Mesendoderm (in vitro differentiated cells): ENCODE measurements at regions not wholly inside any gene's neighbourhood (a gene's known extent, or its start where the extent isn't known, plus 50 kb on each side); places are given as distances from the start of the nearest gene placed in this dataset.

Source experiments
- DNase-seq: peaks from one replicate; pipeline ENCODE4 v3.0.0; 2013
- H2AK5ac ChIP-seq: 2 replicates; pipeline ENCODE4 v1.6.1; 2013; ENCODE audit warnings: low read length, inconsistent platforms
- H2BK120ac ChIP-seq: 2 replicates; pipeline ENCODE4 v1.6.1; 2013; ENCODE audit warnings: low read depth, mild to moderate bottlenecking, low read length, moderate library complexity, mixed read lengths
- H2BK15ac ChIP-seq: replicated peaks from 2 replicates; pipeline ENCODE4 v1.6.1; 2013; ENCODE audit warnings: low read depth, mild to moderate bottlenecking, moderate library complexity
- H2BK5ac ChIP-seq: 2 replicates; pipeline ENCODE4 v1.6.1; 2013; ENCODE audit warnings: low read length, inconsistent platforms
- H3K18ac ChIP-seq: 2 replicates; pipeline ENCODE4 v1.6.1; 2013; ENCODE audit warnings: mild to moderate bottlenecking, low read length, mixed read lengths
- H3K23ac ChIP-seq: one replicate; pipeline ENCODE4 v1.6.1; 2013; ENCODE audit warnings: low read length
- H3K27ac ChIP-seq: 2 replicates; pipeline ENCODE4 v1.5.1; 2013; ENCODE audit warnings: low read depth, mild to moderate bottlenecking, inconsistent platforms, low read length, moderate library complexity
- H3K27me3 ChIP-seq: 2 replicates; pipeline ENCODE4 v1.6.1; 2013; ENCODE audit warnings: low read length, control low read depth, mild to moderate bottlenecking, inconsistent platforms; ENCODE audit not compliant: insufficient read depth, poor library complexity
- H3K36me3 ChIP-seq: 2 replicates; pipeline ENCODE4 v1.6.1; 2013; ENCODE audit warnings: low read length, inconsistent platforms; ENCODE audit not compliant: control insufficient read depth, insufficient read depth
- H3K4ac ChIP-seq: one replicate; pipeline ENCODE4 v1.6.1; 2013; ENCODE audit warnings: low read depth, mild to moderate bottlenecking, low read length, moderate library complexity
- H3K4me1 ChIP-seq: 2 replicates; pipeline ENCODE4 v1.6.1; 2013; ENCODE audit warnings: low read depth, low read length, inconsistent platforms; ENCODE audit not compliant: control insufficient read depth
- H3K4me2 ChIP-seq: 2 replicates; pipeline ENCODE4 v1.6.1; 2013; ENCODE audit warnings: low read length
- H3K4me3 ChIP-seq: 2 replicates; pipeline ENCODE4 v1.5.1; 2013; ENCODE audit warnings: mild to moderate bottlenecking, low read length
- H3K56ac ChIP-seq: one replicate; pipeline ENCODE4 v1.6.1; 2013; ENCODE audit warnings: low read length
- H3K79me1 ChIP-seq: 2 replicates; pipeline ENCODE4 v1.6.1; 2013; ENCODE audit warnings: low read length, inconsistent platforms
- H3K79me2 ChIP-seq: 2 replicates; pipeline ENCODE4 v1.6.1; 2013; ENCODE audit warnings: mild to moderate bottlenecking, low read length; ENCODE audit not compliant: control insufficient read depth, insufficient read depth
- H3K9ac ChIP-seq: 2 replicates; pipeline ENCODE4 v1.6.1; 2013; ENCODE audit warnings: low read length, inconsistent platforms
- H4K5ac ChIP-seq: one replicate; pipeline ENCODE4 v1.6.1; 2013; ENCODE audit warnings: low read length
- H4K8ac ChIP-seq: one replicate; pipeline ENCODE4 v1.6.1; 2013; ENCODE audit warnings: low read depth, mild to moderate bottlenecking, control low read depth, low read length, moderate library complexity
- WGBS: extraction: QIAGEN DNeasy Blood & Tissue Kit; methylation state at CpG from one replicate; pipeline ENCODE4 v1.1.7; 2013; ENCODE audit warnings: low lambda C conversion rate, missing lambda C conversion rate; ENCODE audit not compliant: insufficient coverage; ENCODE audit errors: extremely low coverage; 5-methylcytosine and 5-hydroxymethylcytosine counted together

DNA sequence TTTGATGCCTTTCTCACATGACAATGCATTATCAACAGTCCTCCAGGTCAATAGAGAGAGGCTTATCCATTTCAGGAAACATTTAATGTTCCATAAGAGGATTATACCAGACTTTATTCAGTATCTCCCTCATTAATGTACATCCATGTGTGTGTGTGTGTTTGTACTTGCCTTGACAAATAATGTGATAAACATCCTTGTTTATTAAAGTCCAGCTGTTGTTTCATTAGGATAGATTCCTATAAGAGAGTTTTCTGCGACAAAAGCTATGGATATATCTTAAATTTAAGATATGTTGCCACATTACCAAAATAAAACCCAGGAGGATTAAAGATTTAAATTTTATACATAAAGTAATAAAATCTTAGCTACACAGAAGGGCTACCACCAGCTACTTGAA, 492.6 kb downstream of the TOX3 start:
- no peak for DNase-seq
- Histone ChIP-seq H3K18ac (no peak overlapping the region), H3K23ac (no peak overlapping the region), H3K36me3 (no peaks in the 10 kb centered on the region), H2AK5ac (no peak overlapping the region), H3K4ac (no peak overlapping the region), H2BK15ac (no peak overlapping the region), H3K4me3 (no peak overlapping the region), H3K4me2 (no peak overlapping the region), H4K5ac (no peak overlapping the region), H3K56ac (no peak overlapping the region), H3K27ac (no peak overlapping the region), H3K9ac (no peak overlapping the region), H4K8ac (no peak overlapping the region), H3K79me2 (no peaks in the 10 kb centered on the region), H3K79me1 (no peaks in the 10 kb centered on the region), H2BK5ac (no peak overlapping the region), H2BK120ac (no peak overlapping the region), H3K4me1 (no peaks in the 10 kb centered on the region), H3K27me3 (no peaks in the 10 kb centered on the region)
- WGBS = no CpG with 5 or more reads among the region's 1 CpG

DNA sequence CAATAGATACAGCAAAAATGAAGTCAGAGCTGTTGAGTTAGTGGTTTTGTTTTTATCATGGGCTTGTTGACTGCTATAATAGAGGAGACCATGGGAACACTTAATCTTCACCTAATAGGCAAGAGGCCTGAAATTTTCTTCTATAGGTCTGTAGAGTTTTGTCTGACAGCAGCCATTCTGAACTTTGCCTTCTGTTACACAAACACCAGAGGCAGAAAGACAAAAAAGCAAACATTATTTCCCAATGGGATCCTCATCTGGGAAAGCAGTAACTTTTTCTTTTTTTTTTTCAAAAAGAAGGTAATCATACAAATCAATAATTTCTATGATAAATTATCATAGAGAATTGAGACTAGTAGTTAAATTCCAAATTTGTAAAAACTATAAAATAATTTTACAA, 494.1 kb downstream of the TOX3 start:
- no peak overlapping the region for H3K56ac ChIP-seq
- no peaks in the 10 kb centered on the region for H3K4me1 ChIP-seq
- no peak overlapping the region for H3K4ac ChIP-seq
- no peak for DNase-seq
- no peak overlapping the region for H3K4me2 ChIP-seq
- no peak overlapping the region for H4K5ac ChIP-seq
- no peaks in the 10 kb centered on the region for H3K79me2 ChIP-seq
- no peak overlapping the region for H3K9ac ChIP-seq
- H2BK120ac ChIP-seq = no peak overlapping the region
- no peaks in the 10 kb centered on the region for H3K79me1 ChIP-seq
- no peak overlapping the region for H2BK15ac ChIP-seq
- H3K27ac ChIP-seq = no peak overlapping the region
- H4K8ac ChIP-seq = no peak overlapping the region
- H3K36me3 ChIP-seq = no peaks in the 10 kb centered on the region
- H2AK5ac ChIP-seq = no peak overlapping the region
- H3K18ac ChIP-seq = no peak overlapping the region
- no peak overlapping the region for H3K4me3 ChIP-seq
- no peak overlapping the region for H2BK5ac ChIP-seq
- H3K27me3 ChIP-seq = no peaks in the 10 kb centered on the region
- H3K23ac ChIP-seq = no peak overlapping the region

DNA sequence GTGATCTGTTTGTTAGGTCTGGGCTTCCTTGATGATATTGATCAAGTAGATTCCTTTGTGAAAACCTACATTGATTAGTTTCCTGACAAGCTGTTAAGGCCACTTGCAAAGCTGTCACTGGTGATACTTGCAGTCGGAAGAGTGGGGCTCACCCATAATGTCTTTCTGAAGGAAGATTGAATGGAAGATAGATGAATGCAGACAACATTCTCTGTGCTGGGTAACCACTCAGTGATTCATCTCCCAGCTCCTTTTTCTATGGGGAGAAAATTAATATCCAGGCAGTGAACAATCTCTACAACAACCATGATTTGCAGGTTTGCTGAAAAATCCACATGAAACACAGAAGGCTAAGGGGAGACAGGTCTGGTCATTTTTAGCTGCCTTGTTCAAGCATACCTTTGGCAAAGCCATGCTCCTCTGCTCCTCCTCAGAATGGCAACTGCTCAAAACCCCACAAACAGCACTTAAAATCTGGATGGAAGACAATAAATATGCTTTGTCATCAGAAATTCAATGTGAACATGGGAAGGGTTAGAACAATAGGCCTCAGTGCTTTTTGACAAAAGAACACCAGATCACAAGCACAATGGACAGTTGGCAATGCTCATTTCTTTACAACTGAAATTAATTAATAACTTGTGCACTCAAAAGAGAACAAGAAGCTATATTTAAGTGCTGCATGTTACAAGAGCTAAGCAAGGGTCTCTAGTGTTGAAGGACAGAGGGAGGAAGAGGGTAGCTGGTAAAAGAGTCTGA, 495.4 kb downstream of the TOX3 start:
- Histone ChIP-seq H3K4ac (no peak overlapping the region), H4K5ac (no peak overlapping the region), H3K4me2 (no peak overlapping the region), H2BK5ac (no peak overlapping the region), H3K79me2 (no peaks in the 10 kb centered on the region), H4K8ac (no peak overlapping the region), H3K56ac (no peak overlapping the region), H3K4me1 (no peaks in the 10 kb centered on the region), H3K27ac (no peak overlapping the region), H3K36me3 (no peaks in the 10 kb centered on the region), H3K18ac (no peak overlapping the region), H3K79me1 (no peaks in the 10 kb centered on the region), H3K4me3 (no peak overlapping the region), H3K23ac (no peak overlapping the region), H3K27me3 (no peaks in the 10 kb centered on the region), H2BK120ac (no peak overlapping the region), H3K9ac (no peak overlapping the region), H2AK5ac (no peak overlapping the region), H2BK15ac (no peak overlapping the region)
- no peak for DNase-seq
- WGBS = no CpG with 5 or more reads among the region's 1 CpG

DNA sequence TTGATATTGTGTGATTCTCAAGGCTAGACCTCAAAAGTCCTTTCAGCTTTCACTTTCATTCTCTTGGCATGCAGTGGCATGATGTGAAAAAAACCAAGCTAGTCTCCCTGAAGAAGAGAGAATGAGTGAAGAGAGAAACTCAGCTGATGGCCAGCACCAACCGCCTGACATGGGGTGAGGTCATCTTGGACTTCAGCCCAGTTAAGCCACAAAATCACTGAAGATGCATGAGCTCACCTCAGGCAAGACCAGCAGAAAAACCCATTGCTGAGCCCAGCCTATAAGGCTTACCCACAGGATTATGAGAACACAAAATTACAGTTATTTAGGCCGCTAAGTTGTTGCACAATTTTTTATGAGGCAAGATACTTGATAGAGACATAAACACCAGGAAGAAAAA, 496.5 kb downstream of the TOX3 start:
- no peak overlapping the region for H3K4me3 ChIP-seq
- no peak overlapping the region for H3K4ac ChIP-seq
- no peak overlapping the region for H3K56ac ChIP-seq
- no peak overlapping the region for H2BK15ac ChIP-seq
- H2BK5ac ChIP-seq = no peak overlapping the region
- no peaks in the 10 kb centered on the region for H3K27me3 ChIP-seq
- H3K18ac ChIP-seq = no peak overlapping the region
- no peak for DNase-seq
- no peak overlapping the region for H3K27ac ChIP-seq
- no peaks in the 10 kb centered on the region for H3K4me1 ChIP-seq
- H3K79me2 ChIP-seq = no peaks in the 10 kb centered on the region
- H3K4me2 ChIP-seq = no peak overlapping the region
- H3K23ac ChIP-seq = no peak overlapping the region
- no peaks in the 10 kb centered on the region for H3K36me3 ChIP-seq
- H2BK120ac ChIP-seq = no peak overlapping the region
- H3K79me1 ChIP-seq = no peaks in the 10 kb centered on the region
- H3K9ac ChIP-seq = no peak overlapping the region
- no peak overlapping the region for H4K5ac ChIP-seq
- H4K8ac ChIP-seq = no peak overlapping the region
- no peak overlapping the region for H2AK5ac ChIP-seq
- no CpG with 5 or more reads among the region's 2 CpGs for WGBS

DNA sequence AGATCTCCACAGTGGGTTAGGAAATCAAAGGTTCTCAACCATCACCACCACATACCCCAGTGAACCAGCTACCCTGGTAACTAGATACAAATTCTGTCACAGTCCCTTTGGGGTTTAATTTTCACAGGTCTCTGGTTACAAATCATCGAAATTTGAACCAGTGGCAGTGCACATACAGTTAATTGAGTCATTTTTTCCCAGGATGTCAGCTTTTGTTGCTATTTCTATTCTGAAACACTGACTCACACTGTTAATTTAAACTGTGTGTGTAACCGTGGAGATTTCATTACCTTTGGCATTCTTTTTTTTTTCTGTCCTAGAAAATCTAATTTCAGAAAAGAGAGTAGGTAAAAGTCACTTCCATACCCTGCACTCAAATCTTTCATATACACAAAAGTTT, 511.5 kb downstream of the TOX3 start:
- H3K4me1 ChIP-seq = no peaks in the 10 kb centered on the region
- no CpG with 5 or more reads among the region's 2 CpGs for WGBS
- no peak for DNase-seq
- H3K23ac ChIP-seq = no peak overlapping the region
- H3K18ac ChIP-seq = no peak overlapping the region
- H3K56ac ChIP-seq = no peak overlapping the region
- H3K4ac ChIP-seq = no peak overlapping the region
- no peak overlapping the region for H3K27ac ChIP-seq
- H3K9ac ChIP-seq = no peak overlapping the region
- H3K79me2 ChIP-seq = no peaks in the 10 kb centered on the region
- no peak overlapping the region for H4K5ac ChIP-seq
- no peaks in the 10 kb centered on the region for H3K79me1 ChIP-seq
- no peak overlapping the region for H2BK15ac ChIP-seq
- H3K4me3 ChIP-seq = no peak overlapping the region
- no peak overlapping the region for H3K4me2 ChIP-seq
- no peaks in the 10 kb centered on the region for H3K36me3 ChIP-seq
- no peak overlapping the region for H2BK120ac ChIP-seq
- no peaks in the 10 kb centered on the region for H3K27me3 ChIP-seq
- H4K8ac ChIP-seq = no peak overlapping the region
- H2BK5ac ChIP-seq = no peak overlapping the region
- no peak overlapping the region for H2AK5ac ChIP-seq

DNA sequence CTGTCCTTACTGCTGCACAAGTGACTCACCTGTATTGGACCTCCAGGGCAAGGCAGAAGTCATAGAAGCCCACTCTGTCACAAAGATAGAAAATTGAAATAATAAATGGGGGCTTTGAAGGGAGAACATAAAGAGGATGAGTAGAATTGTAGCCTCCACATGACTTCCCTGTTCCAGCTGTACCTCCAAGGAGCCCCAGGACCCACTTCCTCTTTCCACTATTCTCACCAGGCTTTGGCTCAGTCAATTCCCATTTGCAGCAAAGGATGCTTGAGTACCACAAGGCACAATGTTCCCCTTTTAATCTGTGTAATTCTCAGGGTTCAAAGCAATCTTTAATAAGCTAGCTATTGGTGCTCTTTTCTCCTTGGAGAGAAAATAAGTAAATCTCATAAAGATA, 512.1 kb downstream of the TOX3 start:
- Histone ChIP-seq H3K27me3 (no peaks in the 10 kb centered on the region), H2AK5ac (no peak overlapping the region), H3K18ac (no peak overlapping the region), H3K79me2 (no peaks in the 10 kb centered on the region), H3K27ac (no peak overlapping the region), H3K79me1 (no peaks in the 10 kb centered on the region), H4K8ac (no peak overlapping the region), H3K56ac (no peak overlapping the region), H3K23ac (no peak overlapping the region), H3K4me1 (no peaks in the 10 kb centered on the region), H2BK5ac (no peak overlapping the region), H3K9ac (no peak overlapping the region), H3K36me3 (no peaks in the 10 kb centered on the region), H2BK15ac (no peak overlapping the region), H3K4ac (no peak overlapping the region), H3K4me3 (no peak overlapping the region), H3K4me2 (no peak overlapping the region), H4K5ac (no peak overlapping the region), H2BK120ac (no peak overlapping the region)
- DNase-seq = no peak
